HG03469 (cell line): ENCODE measurements at regions not wholly inside any gene's neighbourhood (a gene's known extent, or its start where the extent isn't known, plus 50 kb on each side); places are given as distances from the start of the nearest gene placed in this dataset.

Experiments used
- ATAC-seq: cut with Tn5 transposase; IDR thresholded peaks from one replicate; pipeline ENCODE4 v1.9.1; 2021; ENCODE audit warnings: mild to moderate bottlenecking, moderate library complexity, moderate number of reproducible peaks; ENCODE audit not compliant: unreplicated experiment

- no peak for ATAC-seq
Observed at GRCh38 chr18:44119607-44120006, 561.1 kb upstream of the SETBP1 start.

GRCh38 chr18:44123743-44124142, 556.9 kb upstream of the SETBP1 start:
- no peak for ATAC-seq

GRCh38 chr18:44125446-44125845, 555.2 kb upstream of the SETBP1 start:
- no peak for ATAC-seq

- ATAC-seq = no peak
Observed at GRCh38 chr18:44126598-44126997, 554.1 kb upstream of the SETBP1 start.

- no peak for ATAC-seq
Observed at GRCh38 chr18:44128365-44128764, 552.3 kb upstream of the SETBP1 start.

GRCh38 chr18:44130376-44130942, 550.2 kb upstream of the SETBP1 start:
- ATAC-seq = no peak

GRCh38 chr18:44133483-44133882, 547.2 kb upstream of the SETBP1 start:
- no peak for ATAC-seq

GRCh38 chr18:44134447-44134846, 546.2 kb upstream of the SETBP1 start:
- no peak for ATAC-seq

GRCh38 chr18:44135741-44136140, 544.9 kb upstream of the SETBP1 start:
- ATAC-seq = no peak

- ATAC-seq = no peak
Observed at GRCh38 chr18:44136326-44136725, 544.4 kb upstream of the SETBP1 start.

GRCh38 chr18:44143072-44143471, 537.6 kb upstream of the SETBP1 start:
- no peak for ATAC-seq

GRCh38 chr18:44149706-44150105, 531.0 kb upstream of the SETBP1 start:
- no peak for ATAC-seq

GRCh38 chr18:44153981-44154380, 526.7 kb upstream of the SETBP1 start:
- no peak for ATAC-seq

- ATAC-seq = no peak
Observed at GRCh38 chr18:44156126-44156525, 524.6 kb upstream of the SETBP1 start.

GRCh38 chr18:44156776-44157335, 523.8 kb upstream of the SETBP1 start:
- no peak for ATAC-seq

- no peak for ATAC-seq
Observed at GRCh38 chr18:44170208-44170880, 510.3 kb upstream of the SETBP1 start.

- ATAC-seq = no peak
Observed at GRCh38 chr18:44171301-44171700, 509.4 kb upstream of the SETBP1 start.

GRCh38 chr18:44175891-44176290, 504.8 kb upstream of the SETBP1 start:
- no peak for ATAC-seq

- no peak for ATAC-seq
Observed at GRCh38 chr18:44178476-44178875, 502.2 kb upstream of the SETBP1 start.

GRCh38 chr18:44179693-44180092, 501.0 kb upstream of the SETBP1 start:
- no peak for ATAC-seq

- no peak for ATAC-seq
Observed at GRCh38 chr18:44180683-44181082, 500.0 kb upstream of the SETBP1 start.

GRCh38 chr18:44181951-44182747, 498.5 kb upstream of the SETBP1 start:
- no peak for ATAC-seq
